ENCODE measurements at regions not wholly inside any gene's neighbourhood (a gene's known extent, or its start where the extent isn't known, plus 50 kb on each side); places are given as distances from the start of the nearest gene placed in this dataset.

GRCh38 chr4:143071351-143071750, 113.4 kb upstream of the USP38 start:
- TF ChIP-seq, protein P1, sequence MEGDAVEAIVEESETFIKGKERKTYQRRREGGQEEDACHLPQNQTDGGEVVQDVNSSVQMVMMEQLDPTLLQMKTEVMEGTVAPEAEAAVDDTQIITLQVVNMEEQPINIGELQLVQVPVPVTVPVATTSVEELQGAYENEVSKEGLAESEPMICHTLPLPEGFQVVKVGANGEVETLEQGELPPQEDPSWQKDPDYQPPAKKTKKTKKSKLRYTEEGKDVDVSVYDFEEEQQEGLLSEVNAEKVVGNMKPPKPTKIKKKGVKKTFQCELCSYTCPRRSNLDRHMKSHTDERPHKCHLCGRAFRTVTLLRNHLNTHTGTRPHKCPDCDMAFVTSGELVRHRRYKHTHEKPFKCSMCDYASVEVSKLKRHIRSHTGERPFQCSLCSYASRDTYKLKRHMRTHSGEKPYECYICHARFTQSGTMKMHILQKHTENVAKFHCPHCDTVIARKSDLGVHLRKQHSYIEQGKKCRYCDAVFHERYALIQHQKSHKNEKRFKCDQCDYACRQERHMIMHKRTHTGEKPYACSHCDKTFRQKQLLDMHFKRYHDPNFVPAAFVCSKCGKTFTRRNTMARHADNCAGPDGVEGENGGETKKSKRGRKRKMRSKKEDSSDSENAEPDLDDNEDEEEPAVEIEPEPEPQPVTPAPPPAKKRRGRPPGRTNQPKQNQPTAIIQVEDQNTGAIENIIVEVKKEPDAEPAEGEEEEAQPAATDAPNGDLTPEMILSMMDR (IDR thresholded peaks at IDR 0.05; ENCODE audit: extremely low read depth, missing control alignments): no peak
- DNase-seq (ENCODE audit: low spot score): no peak

DNA sequence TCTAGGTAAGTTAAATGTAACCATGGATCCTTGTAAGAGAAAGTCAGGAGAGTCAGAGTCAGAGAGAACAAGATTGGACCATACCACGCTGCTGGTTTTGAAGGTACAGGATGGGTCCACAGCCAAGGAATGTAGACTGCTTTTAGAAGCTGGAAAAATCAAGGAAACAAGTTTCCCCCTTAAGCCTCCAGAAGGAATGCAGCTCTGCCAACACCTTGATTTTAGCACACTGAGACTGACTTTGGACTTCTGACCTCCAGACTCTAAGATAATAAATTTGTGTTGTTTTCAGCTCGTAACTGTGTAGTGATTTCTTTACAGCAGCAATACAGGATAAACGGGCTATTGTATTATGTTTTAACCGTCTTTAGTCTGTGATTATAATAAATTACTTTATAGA, 108.0 kb upstream of the USP38 start:
- TF ChIP-seq, protein P1 (IDR thresholded peaks at IDR 0.05; ENCODE audit: extremely low read depth, missing control alignments): no peak

DNA sequence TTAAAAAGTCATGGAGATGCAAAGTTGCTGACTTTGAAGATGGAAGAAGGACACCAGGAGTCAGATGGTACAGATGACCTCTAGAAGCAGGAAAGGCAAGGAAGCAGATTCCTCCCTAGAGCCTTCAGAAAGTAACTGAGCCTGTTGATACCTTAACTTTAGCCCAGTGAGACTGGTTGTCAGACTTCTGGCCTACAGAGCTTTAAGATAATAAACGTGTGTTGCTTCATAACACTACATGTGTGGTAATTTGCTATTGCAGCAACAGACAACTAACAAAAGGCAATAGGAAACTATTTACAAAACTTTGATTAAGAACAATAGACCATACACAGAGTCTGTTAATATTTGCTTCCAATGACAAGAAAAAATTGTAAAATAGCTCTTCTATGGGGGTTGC, 102.0 kb upstream of the USP38 start:
- DNase-seq (ENCODE audit: low spot score): no peak
- TF ChIP-seq, protein P1 (IDR thresholded peaks at IDR 0.05; ENCODE audit: extremely low read depth, missing control alignments): no peak

More for the DNA sequence above, 108.0 kb upstream of the USP38 start:
- DNase-seq (ENCODE audit: low spot score): no peak

DNA sequence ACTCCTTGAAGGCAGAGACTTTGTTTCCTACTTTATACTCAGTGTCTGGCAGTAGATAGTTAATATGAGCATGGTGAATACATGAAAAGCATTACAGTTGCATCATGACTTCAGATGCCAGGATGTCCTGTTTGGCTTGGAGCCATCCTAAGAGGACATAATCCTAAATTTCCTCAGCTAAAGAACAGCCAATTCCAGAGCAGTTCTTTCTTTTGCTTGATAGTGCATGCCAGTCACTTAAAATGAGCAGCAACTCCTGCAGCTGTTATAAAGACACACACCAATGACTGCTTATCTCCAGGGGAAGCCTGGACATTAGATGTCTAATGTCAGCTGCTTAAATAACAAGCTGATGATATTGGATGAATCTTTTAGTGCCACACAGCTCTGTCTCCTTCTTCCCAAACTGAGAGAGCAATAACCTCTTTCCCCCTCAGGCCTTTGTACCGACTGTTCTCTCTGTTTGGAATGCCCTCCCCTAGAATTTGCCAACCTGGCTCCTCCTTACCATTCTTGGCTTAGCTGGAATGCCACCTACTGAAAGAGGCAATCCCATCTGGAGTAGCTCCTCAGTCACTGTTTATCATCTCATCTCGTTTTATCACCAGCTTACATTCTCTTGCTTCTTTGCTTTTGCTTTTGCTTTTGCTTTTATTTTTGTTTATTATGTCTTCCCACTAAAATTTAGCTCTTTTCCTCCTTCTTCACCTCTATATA, 100.8 kb upstream of the USP38 start:
- TF ChIP-seq, protein P1 (IDR thresholded peaks at IDR 0.05; ENCODE audit: extremely low read depth, missing control alignments): no peak
- no peak for DNase-seq (ENCODE audit: low spot score)

DNA sequence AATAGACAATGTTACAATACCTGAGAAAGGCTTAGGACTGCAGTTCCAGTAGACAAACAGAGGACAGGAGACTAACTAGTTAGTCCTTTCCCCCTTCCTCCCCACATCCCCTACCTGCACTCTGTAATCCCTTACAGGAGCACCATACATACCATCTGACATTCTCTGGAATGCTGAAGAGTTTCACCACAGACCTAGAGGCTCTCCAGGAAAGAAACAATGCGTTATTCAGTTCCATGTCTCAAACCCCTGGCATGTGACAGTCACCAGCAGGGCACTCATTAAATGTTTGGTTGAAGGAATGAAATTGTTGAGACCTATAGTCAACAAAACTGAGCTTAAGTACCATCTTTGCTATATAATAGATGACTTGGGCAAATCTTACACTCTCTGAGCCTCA, 100.2 kb upstream of the USP38 start:
- no peak for DNase-seq (ENCODE audit: low spot score)
- TF ChIP-seq, protein P1 (IDR thresholded peaks at IDR 0.05; ENCODE audit: extremely low read depth, missing control alignments): no peak

- no peak for DNase-seq (ENCODE audit: low spot score)
- TF ChIP-seq, protein P1 (IDR thresholded peaks at IDR 0.05; ENCODE audit: extremely low read depth, missing control alignments): no peak
These were observed 99.5 kb upstream of the USP38 start for GRCh38 chr4:143085224-143085623.

DNA sequence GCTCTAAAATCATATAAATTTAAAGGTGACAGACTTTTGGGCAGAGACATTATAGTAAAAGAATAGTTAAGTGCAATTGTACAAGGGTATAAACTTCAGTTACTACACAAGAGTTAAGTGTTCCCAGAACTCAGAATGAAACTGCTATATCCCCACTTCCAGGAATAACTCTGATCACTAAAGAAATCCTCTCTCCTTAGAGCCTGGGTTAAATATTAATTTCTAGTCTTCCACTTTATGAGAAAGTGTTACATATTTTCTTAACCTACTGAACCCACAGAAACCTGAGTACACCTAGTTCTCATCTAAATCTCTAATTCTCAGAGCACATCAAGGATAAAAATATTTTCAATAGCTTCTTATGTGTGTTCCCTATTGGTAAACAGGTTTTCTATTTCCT, 99.1 kb upstream of the USP38 start:
- TF ChIP-seq, protein P1 (IDR thresholded peaks at IDR 0.05; ENCODE audit: extremely low read depth, missing control alignments): no peak
- no peak for DNase-seq (ENCODE audit: low spot score)
